HEK293T (cell line): ENCODE measurements at regions not wholly inside any gene's neighbourhood (a gene's known extent, or its start where the extent isn't known, plus 50 kb on each side); places are given as distances from the start of the nearest gene placed in this dataset.

Experiments
- ARNT ChIP-seq: fragments of 450-650 bp; IDR thresholded peaks from 2 replicates; pipeline ENCODE4 v1.6.1; 2017; ENCODE audit warnings: mild to moderate bottlenecking
- BHLHE40 ChIP-seq: fragments of 450-650 bp; IDR thresholded peaks from 2 replicates; pipeline ENCODE4 v1.6.1; 2016; ENCODE audit warnings: mild to moderate bottlenecking, moderate library complexity, borderline replicate concordance
- FOXK2 ChIP-seq: fragments of 450-650 bp; IDR thresholded peaks from 2 replicates; pipeline ENCODE4 v1.6.1; 2016; ENCODE audit warnings: mild to moderate bottlenecking
- FOXM1 ChIP-seq: fragments of 450-650 bp; IDR thresholded peaks from 2 replicates; pipeline ENCODE4 v1.6.1; 2017; ENCODE audit warnings: mild to moderate bottlenecking, borderline replicate concordance
- HDGF ChIP-seq: fragments of 450-650 bp; IDR thresholded peaks from 2 replicates; pipeline ENCODE4 v1.6.1; 2017; ENCODE audit warnings: antibody characterized with exemption, borderline replicate concordance
- L3MBTL2 ChIP-seq: fragments of 450-650 bp; conservative IDR thresholded peaks from 2 replicates; pipeline ENCODE4 v1.6.1; 2016; ENCODE audit warnings: mild to moderate bottlenecking
- LEF1 ChIP-seq: fragments of 450-650 bp; IDR thresholded peaks from 2 replicates; pipeline ENCODE4 v1.6.1; 2017; ENCODE audit warnings: mild to moderate bottlenecking, borderline replicate concordance
- NFRKB ChIP-seq: fragments of 450-650 bp; IDR thresholded peaks from 2 replicates; pipeline ENCODE4 v1.6.1; 2016; ENCODE audit warnings: mild to moderate bottlenecking, moderate library complexity
- PKNOX1 ChIP-seq: fragments of 450-650 bp; IDR thresholded peaks from 2 replicates; pipeline ENCODE4 v1.6.1; 2016
- SP1 ChIP-seq: fragments of 450-650 bp; IDR thresholded peaks from 2 replicates; pipeline ENCODE4 v1.6.1; 2017
- SUZ12 ChIP-seq: fragments of 450-650 bp; IDR thresholded peaks from 2 replicates; pipeline ENCODE4 v1.6.1; 2016; ENCODE audit warnings: mild to moderate bottlenecking
- TARDBP ChIP-seq: fragments of 450-650 bp; IDR thresholded peaks from 2 replicates; pipeline ENCODE4 v1.6.1; 2016

- no peak for TF ChIP-seq BHLHE40
- no peak for TF ChIP-seq HDGF
- TF ChIP-seq L3MBTL2: no peak
- TF ChIP-seq FOXK2: no peak
- TF ChIP-seq SUZ12: no peak
- no peak for TF ChIP-seq FOXM1
- TF ChIP-seq ARNT: no peak
- no peak for TF ChIP-seq NFRKB
- TF ChIP-seq LEF1: no peak
- no peak for TF ChIP-seq PKNOX1
- no peak for TF ChIP-seq TARDBP
- TF ChIP-seq SP1: no peak
Measured at GRCh38 chr15:38904298-38904697, 339.7 kb upstream of the RASGRP1 start.
